K562 (cell line): ENCODE measurements at regions not wholly inside any gene's neighbourhood (a gene's known extent, or its start where the extent isn't known, plus 50 kb on each side); places are given as distances from the start of the nearest gene placed in this dataset.

Source experiments
- CHD2 ChIP-seq: IDR thresholded peaks from 2 replicates; pipeline ENCODE4 v1.6.1; 2011; ENCODE audit warnings: low read depth, low read length
- CREB1 ChIP-seq, 2 experiments: sonication (generic) in 1 of 2; formaldehyde crosslinking in 1 of 2; IDR thresholded peaks; 2 replicates each; pipeline versions ENCODE4 v1.6.1 to v1.8.0; 2012 to 2022; ENCODE audit warnings: inconsistent platforms in 1 of 2, mild to moderate bottlenecking in 1 of 2, missing genetic modification reagents in 1 of 2, moderate library complexity in 1 of 2
- CXXC5 ChIP-seq: fragments of 250-450 bp; sonication (Bioruptor Pico); IDR thresholded peaks from 2 replicates; pipeline ENCODE4 v1.8.0; 2022; ENCODE audit warnings: inconsistent platforms, mild to moderate bottlenecking, moderate library complexity
- EGR1 ChIP-seq: fragments of 450-650 bp; conservative IDR thresholded peaks from 2 replicates; pipeline ENCODE4 v1.6.1; 2017; ENCODE audit warnings: mild to moderate bottlenecking
- ETV1 ChIP-seq: fragments of 450-650 bp; conservative IDR thresholded peaks from 2 replicates; pipeline ENCODE4 v1.6.1; 2016; ENCODE audit warnings: missing genetic modification characterization, control low read depth, low read depth, missing compliant biosample characterization
- MEIS2 ChIP-seq: fragments of 450-650 bp; IDR thresholded peaks from 2 replicates; pipeline ENCODE4 v1.6.1; 2014; ENCODE audit warnings: mild to moderate bottlenecking; ENCODE audit not compliant: partially characterized antibody
- MTA2 ChIP-seq: fragments of 450-650 bp; IDR thresholded peaks from 2 replicates; pipeline ENCODE4 v1.6.1; 2016; ENCODE audit warnings: low read depth
- NR1H2 ChIP-seq: sonication (generic); formaldehyde crosslinking; IDR thresholded peaks from 2 replicates; pipeline ENCODE4 v1.4.0; 2020; ENCODE audit warnings: mild to moderate bottlenecking, missing genetic modification reagents
- NRF1 ChIP-seq, 2 experiments: fragments of 450-650 bp; IDR thresholded peaks in 1 of 2; conservative IDR thresholded peaks in 1 of 2; 2 replicates each; pipeline ENCODE4 v1.6.1; 2014; ENCODE audit warnings: mild to moderate bottlenecking in 2 of 2
- PHB2 ChIP-seq: fragments of 450-650 bp; IDR thresholded peaks from 2 replicates; pipeline ENCODE4 v1.6.1; 2017; ENCODE audit warnings: low read depth
- SMC3 ChIP-seq: conservative IDR thresholded peaks from 2 replicates; pipeline ENCODE4 v1.6.1; 2011; ENCODE audit warnings: low read depth, low read length, improper control_type of control experiment; ENCODE audit not compliant: insufficient read depth
- SNRNP70 ChIP-seq: fragments of 200-400 bp; formaldehyde crosslinking; optimal IDR thresholded peaks from 2 replicates; pipeline ENCODE3; 2017; ENCODE audit warnings: low read depth, low read length
- ZNF408 ChIP-seq: fragments of 250-450 bp; sonication (Bioruptor Pico); IDR thresholded peaks from 2 replicates; pipeline ENCODE4 v1.4.0; 2020; ENCODE audit warnings: low read depth, mild to moderate bottlenecking, moderate library complexity
- TF ChIP-seq, protein P1 (sequence below): fragments of 450-650 bp; IDR thresholded peaks from 2 replicates; pipeline ENCODE4 v1.6.1; 2014; ENCODE audit warnings: low read depth, mild to moderate bottlenecking, moderate library complexity, borderline replicate concordance
- TF ChIP-seq, protein P2 (sequence below): fragments of 250-450 bp; sonication (Bioruptor Pico); IDR thresholded peaks from 2 replicates; pipeline ENCODE4 v1.9.0; 2021; ENCODE audit warnings: mild to moderate bottlenecking, inconsistent platforms
- TF ChIP-seq, protein P3 (sequence below): fragments of 450-650 bp; IDR thresholded peaks from 2 replicates; pipeline ENCODE4 v1.6.1; 2017; ENCODE audit warnings: mild to moderate bottlenecking, moderate library complexity

DNA sequence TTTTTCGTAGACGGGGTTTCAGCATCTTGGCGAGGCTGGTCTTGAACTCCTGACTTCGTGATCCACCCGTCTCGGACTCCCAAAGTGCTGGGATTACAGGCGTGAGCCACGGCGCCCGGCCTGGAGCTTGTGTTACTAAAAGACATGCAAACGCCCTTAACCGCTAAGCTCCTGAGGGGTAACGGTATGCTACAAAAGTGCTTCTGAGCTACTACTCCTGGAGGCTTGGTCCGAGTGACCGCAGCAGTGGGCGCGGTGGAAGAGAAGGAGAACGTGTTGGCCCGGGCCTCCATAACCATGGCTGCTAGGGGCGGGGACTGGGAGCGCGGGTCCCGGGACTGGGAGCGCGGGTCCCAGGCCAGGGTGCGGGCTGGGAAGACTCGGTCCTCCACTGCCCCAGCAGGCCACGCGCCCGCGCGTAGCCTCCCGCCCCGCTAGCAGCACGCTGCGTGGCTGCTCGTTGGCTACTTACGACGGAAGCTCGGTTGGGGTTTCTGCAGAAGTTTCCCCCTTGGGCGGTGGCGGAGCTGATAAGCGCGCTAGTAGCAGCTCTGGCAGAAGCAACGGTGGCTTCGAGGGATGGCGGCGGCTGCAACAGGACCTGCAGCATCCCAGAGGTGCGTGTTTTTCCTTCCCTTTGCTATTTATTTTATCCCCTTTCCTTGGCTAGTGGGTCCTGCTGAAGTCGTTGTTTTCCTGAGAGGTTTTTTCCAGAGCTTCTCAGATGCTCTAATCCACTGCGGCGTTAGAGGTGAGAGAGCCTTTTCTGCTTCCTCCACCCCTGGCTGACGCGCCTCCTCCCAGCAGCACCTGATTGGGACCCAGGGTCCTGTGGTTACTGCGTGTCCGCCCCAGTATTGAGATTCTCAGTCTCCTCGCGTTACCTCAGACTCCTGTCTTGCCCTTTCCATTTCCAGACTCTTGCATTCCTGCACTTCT, 69.2 kb upstream of the CCDC180 start (continued):
- TF ChIP-seq, protein P1, sequence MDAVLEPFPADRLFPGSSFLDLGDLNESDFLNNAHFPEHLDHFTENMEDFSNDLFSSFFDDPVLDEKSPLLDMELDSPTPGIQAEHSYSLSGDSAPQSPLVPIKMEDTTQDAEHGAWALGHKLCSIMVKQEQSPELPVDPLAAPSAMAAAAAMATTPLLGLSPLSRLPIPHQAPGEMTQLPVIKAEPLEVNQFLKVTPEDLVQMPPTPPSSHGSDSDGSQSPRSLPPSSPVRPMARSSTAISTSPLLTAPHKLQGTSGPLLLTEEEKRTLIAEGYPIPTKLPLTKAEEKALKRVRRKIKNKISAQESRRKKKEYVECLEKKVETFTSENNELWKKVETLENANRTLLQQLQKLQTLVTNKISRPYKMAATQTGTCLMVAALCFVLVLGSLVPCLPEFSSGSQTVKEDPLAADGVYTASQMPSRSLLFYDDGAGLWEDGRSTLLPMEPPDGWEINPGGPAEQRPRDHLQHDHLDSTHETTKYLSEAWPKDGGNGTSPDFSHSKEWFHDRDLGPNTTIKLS: peak; percentile 91
- TF ChIP-seq PHB2 (no peak), CXXC5 (CRISPR knock-in tag) (peak; percentile 98), ETV1 (tag) (no peak), EGR1 (no peak; the same call in 1 of the 2 replicates), SNRNP70 (no peak), CREB1 (IDR thresholded peaks at IDR 0.05) (peak; percentile 51), CREB1 (CRISPR knock-in tag; IDR thresholded peaks at IDR 0.05) (peak; percentile 62), NRF1 (conservative IDR thresholded peaks at IDR 0.05 in 1 of 2, IDR thresholded peaks at IDR 0.05 in 1 of 2) (peak; percentile 78 to 83), CHD2 (0 out of 2 replicates have a peak, but pooled peaks have one; percentile 49), MTA2 (peak; percentile 12; the same call in 1 of the 2 replicates), ZNF408 (CRISPR knock-in tag) (no peak), MEIS2 (no peak), NR1H2 (CRISPR knock-in tag) (no peak), SMC3 (no peak)
- TF ChIP-seq, protein P2, sequence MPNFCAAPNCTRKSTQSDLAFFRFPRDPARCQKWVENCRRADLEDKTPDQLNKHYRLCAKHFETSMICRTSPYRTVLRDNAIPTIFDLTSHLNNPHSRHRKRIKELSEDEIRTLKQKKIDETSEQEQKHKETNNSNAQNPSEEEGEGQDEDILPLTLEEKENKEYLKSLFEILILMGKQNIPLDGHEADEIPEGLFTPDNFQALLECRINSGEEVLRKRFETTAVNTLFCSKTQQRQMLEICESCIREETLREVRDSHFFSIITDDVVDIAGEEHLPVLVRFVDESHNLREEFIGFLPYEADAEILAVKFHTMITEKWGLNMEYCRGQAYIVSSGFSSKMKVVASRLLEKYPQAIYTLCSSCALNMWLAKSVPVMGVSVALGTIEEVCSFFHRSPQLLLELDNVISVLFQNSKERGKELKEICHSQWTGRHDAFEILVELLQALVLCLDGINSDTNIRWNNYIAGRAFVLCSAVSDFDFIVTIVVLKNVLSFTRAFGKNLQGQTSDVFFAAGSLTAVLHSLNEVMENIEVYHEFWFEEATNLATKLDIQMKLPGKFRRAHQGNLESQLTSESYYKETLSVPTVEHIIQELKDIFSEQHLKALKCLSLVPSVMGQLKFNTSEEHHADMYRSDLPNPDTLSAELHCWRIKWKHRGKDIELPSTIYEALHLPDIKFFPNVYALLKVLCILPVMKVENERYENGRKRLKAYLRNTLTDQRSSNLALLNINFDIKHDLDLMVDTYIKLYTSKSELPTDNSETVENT (CRISPR knock-in tag): peak; percentile 96
- TF ChIP-seq, protein P3, sequence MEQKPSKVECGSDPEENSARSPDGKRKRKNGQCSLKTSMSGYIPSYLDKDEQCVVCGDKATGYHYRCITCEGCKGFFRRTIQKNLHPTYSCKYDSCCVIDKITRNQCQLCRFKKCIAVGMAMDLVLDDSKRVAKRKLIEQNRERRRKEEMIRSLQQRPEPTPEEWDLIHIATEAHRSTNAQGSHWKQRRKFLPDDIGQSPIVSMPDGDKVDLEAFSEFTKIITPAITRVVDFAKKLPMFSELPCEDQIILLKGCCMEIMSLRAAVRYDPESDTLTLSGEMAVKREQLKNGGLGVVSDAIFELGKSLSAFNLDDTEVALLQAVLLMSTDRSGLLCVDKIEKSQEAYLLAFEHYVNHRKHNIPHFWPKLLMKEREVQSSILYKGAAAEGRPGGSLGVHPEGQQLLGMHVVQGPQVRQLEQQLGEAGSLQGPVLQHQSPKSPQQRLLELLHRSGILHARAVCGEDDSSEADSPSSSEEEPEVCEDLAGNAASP: no peak
